Stimulated activated CD4-positive, alpha-beta T cell treated with anti-CD3 and anti-CD28 coated beads, Interleukin-15, amount 100 ng/mL, for 24 hours (primary cell): ENCODE measurements at regions not wholly inside any gene's neighbourhood (a gene's known extent, or its start where the extent isn't known, plus 50 kb on each side); places are given as distances from the start of the nearest gene placed in this dataset.
"Not testable (repeated sequence)": the region's sequence is repeated elsewhere in the genome, so short reads cannot be mapped to it uniquely, and the experiment has no call there.

Experiments used
- DNase-seq: peaks from one replicate; pipeline ENCODE4 v3.0.0-alpha.2; 2020

GRCh38 chr10:21363092-21363730, 162.3 kb downstream of the SKIDA1 start:
- DNase-seq = no peak

GRCh38 chr10:21359202-21359601, 166.3 kb downstream of the SKIDA1 start:
- no peak for DNase-seq

GRCh38 chr10:21355591-21356011, 169.9 kb downstream of the SKIDA1 start:
- no peak for DNase-seq

- DNase-seq = no peak
These were observed 172.6 kb downstream of the SKIDA1 start for GRCh38 chr10:21352886-21353285.

GRCh38 chr10:21351594-21351993, 173.9 kb downstream of the SKIDA1 start:
- not testable (repeated sequence) for DNase-seq

- no peak for DNase-seq
These were observed 175.6 kb downstream of the SKIDA1 start for GRCh38 chr10:21349912-21350286.

GRCh38 chr10:21347785-21348170, 177.7 kb downstream of the SKIDA1 start:
- no peak for DNase-seq

- DNase-seq = no peak
These were observed 178.3 kb downstream of the SKIDA1 start for GRCh38 chr10:21347043-21347784.

- no peak for DNase-seq
These were observed 182.4 kb downstream of the SKIDA1 start for GRCh38 chr10:21343087-21343486.

GRCh38 chr10:21342499-21342898, 183.0 kb downstream of the SKIDA1 start:
- DNase-seq = not testable (repeated sequence)

- no peak for DNase-seq
These were observed 185.2 kb downstream of the SKIDA1 start for GRCh38 chr10:21340331-21340730.

GRCh38 chr10:21337171-21337792, 188.2 kb downstream of the SKIDA1 start:
- no peak for DNase-seq

- peak; percentile 30 for DNase-seq
These were observed 188.9 kb downstream of the SKIDA1 start for GRCh38 chr10:21336476-21337170.

- DNase-seq = no peak
These were observed 190.4 kb downstream of the SKIDA1 start for GRCh38 chr10:21334891-21335696.

GRCh38 chr10:21330628-21331020, 194.9 kb downstream of the SKIDA1 start:
- DNase-seq = no peak

- no peak for DNase-seq
These were observed 195.4 kb downstream of the SKIDA1 start for GRCh38 chr10:21329995-21330627.

GRCh38 chr10:21327289-21327993, 198.0 kb downstream of the SKIDA1 start:
- DNase-seq = peak; percentile 2

- DNase-seq = peak; percentile 21
These were observed 198.7 kb downstream of the SKIDA1 start for GRCh38 chr10:21326594-21327288.

GRCh38 chr10:21318540-21319167, 206.8 kb downstream of the SKIDA1 start:
- DNase-seq = no peak

- DNase-seq = no peak
These were observed 207.6 kb downstream of the SKIDA1 start for GRCh38 chr10:21317902-21318301.
